ENCODE measurements at regions not wholly inside any gene's neighbourhood (a gene's known extent, or its start where the extent isn't known, plus 50 kb on each side); places are given as distances from the start of the nearest gene placed in this dataset.

DNA sequence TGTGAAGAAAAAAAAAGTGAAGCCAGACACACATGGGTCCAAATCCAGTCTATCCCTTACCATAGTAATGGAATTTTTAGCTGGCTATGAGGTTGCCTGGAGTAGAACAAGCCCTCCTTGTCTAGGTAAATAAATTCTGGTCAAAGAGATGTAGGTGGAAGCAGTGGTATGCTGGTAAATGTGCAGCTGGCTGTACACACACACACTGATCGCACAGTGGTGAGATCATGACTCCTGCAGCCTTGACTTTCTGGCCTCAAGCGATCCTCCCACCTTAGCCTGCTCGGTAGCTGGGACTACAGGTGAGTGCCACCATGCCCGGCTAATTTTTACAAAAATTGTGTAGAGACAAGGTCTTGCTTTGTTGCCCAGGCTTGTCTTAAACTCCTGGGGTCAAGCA, 90.5 kb upstream of the FBXO11 start:
- Histone ChIP-seq H3K4me3 (no peak overlapping the region), H3K27ac (no peak overlapping the region), H3K36me3 (no peaks in the 10 kb centered on the region), H3K4me1 (no peaks in the 10 kb centered on the region), H3K27me3 (ENCODE audit: low read depth) (no peaks in the 10 kb centered on the region), H3K9me3 (no peaks in the 10 kb centered on the region)
- TF ChIP-seq CTCF (IDR thresholded peaks at IDR 0.05) = no peak
- no peak for DNase-seq
- intact Hi-C loops (cut with DNase I) = no loop called here
- no peak for ATAC-seq

DNA sequence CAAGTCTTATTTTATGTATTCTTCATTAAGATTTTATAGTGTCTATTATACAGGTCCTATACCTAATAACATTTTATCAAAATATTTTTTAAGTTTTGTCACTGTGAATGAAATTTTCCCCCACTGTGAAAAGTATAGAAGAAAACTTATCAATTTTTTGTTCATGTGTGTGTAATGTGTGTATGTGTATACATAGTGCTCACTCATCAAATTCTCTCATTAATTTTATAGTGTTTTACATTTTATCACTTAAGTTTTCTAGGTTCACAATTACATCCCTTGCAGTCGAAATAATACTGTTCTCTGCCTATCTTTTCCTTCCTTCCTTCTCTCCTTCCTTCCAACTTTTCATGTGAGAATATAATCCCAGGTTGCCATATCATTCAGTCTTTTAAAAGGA, 93.2 kb upstream of the FBXO11 start:
- Histone ChIP-seq H3K4me3 (no peak overlapping the region), H3K9me3 (no peaks in the 10 kb centered on the region), H3K36me3 (no peaks in the 10 kb centered on the region), H3K27ac (no peak overlapping the region), H3K4me1 (no peaks in the 10 kb centered on the region), H3K27me3 (ENCODE audit: low read depth) (no peaks in the 10 kb centered on the region)
- DNase-seq = no peak
- intact Hi-C loops (cut with DNase I) = no loop called here
- no peak for ATAC-seq
- no peak for TF ChIP-seq CTCF (IDR thresholded peaks at IDR 0.05)

DNA sequence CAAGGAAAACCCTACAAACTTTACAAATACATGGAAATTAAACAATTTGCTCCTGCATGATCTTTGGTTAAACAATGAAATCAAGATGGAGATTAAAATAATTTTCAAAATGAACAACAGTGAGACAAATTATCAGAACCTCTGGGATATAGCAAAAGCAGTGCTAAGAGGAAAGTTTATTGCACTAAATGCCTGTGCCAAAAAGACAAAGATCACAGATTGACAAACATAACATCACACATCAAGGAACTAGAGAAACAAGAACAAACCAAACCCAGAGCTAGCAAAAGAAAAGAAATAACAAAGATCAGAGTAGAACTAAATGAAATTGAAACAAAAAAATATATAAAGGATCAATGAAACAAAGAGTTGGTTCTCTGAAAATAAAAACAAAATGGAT, 95.2 kb upstream of the FBXO11 start:
- Histone ChIP-seq H3K9me3 (no peaks in the 10 kb centered on the region), H3K36me3 (no peaks in the 10 kb centered on the region), H3K4me3 (no peak overlapping the region), H3K4me1 (no peaks in the 10 kb centered on the region), H3K27me3 (ENCODE audit: low read depth) (no peaks in the 10 kb centered on the region), H3K27ac (no peak overlapping the region)
- no peak for DNase-seq
- no peak for TF ChIP-seq CTCF (IDR thresholded peaks at IDR 0.05)
- intact Hi-C loops (cut with DNase I) = no loop called here
- no peak for ATAC-seq

DNA sequence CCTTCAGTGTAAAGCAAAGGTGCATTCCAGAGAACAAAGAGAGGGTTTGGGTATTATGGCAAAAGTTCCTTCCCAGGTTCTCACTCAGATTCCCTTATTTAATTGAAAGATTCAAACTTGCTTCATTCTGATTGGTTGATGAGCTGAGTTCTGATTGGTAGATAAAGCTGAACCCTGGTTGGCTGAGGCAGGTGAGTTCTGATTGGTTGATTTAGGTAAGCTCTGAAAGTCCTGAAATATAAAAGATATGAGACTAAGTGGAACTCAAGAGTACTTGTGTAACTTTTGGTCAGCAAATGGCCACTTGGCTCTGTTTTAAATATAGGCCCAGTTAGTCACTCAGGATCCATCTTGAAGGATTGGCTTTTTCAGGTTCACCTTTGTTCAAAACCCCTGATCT, 99.8 kb upstream of the FBXO11 start:
- no peak overlapping the region for H3K27ac ChIP-seq
- intact Hi-C loops (cut with DNase I) = no loop called here

DNA sequence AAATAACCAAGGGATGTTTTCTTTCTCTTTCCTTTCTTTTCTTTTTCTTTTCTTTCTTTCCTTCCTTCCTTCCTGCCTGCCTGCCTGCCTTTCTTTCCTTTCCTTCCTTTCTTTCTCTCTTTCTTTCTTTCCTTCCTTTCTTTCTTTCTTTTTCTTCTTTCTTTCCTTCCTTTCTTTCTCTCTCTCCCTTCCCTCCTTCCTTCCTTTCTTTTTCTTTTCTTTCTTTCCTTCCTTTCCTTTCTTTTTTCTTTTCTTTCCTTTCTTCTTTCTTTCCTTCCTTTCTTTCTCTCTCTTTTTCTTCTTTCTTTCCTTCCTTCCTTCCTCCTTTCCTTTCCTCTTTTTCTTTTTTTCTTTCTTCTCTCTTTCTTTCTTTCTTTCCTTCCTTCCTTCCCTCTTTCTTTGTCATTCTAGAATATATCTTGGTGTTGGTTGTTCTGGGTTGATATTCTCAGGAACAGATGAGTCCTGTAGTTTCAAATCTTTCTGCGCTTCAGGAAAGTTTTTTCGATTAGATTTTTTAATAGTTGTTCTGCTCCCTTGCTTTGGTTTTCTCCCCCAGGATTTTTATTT, 101.5 kb upstream of the FBXO11 start:
- Histone ChIP-seq H3K4me3 (no peak overlapping the region), H3K36me3 (no peaks in the 10 kb centered on the region), H3K4me1 (no peaks in the 10 kb centered on the region), H3K9me3 (no peaks in the 10 kb centered on the region), H3K27me3 (ENCODE audit: low read depth) (no peaks in the 10 kb centered on the region), H3K27ac (no peak overlapping the region)
- DNase-seq = no peak
- TF ChIP-seq CTCF (IDR thresholded peaks at IDR 0.05) = no peak
- no peak for ATAC-seq
- intact Hi-C loops (cut with DNase I) = no loop called here

More for the DNA sequence above, 99.8 kb upstream of the FBXO11 start:
- DNase-seq = no peak
- no peaks in the 10 kb centered on the region for H3K4me1 ChIP-seq
- H3K4me3 ChIP-seq = no peak overlapping the region
- no peak for ATAC-seq
- TF ChIP-seq CTCF (IDR thresholded peaks at IDR 0.05) = no peak
- H3K9me3 ChIP-seq = no peaks in the 10 kb centered on the region
- H3K36me3 ChIP-seq = no peaks in the 10 kb centered on the region
- no peaks in the 10 kb centered on the region for H3K27me3 ChIP-seq (ENCODE audit: low read depth)

DNA sequence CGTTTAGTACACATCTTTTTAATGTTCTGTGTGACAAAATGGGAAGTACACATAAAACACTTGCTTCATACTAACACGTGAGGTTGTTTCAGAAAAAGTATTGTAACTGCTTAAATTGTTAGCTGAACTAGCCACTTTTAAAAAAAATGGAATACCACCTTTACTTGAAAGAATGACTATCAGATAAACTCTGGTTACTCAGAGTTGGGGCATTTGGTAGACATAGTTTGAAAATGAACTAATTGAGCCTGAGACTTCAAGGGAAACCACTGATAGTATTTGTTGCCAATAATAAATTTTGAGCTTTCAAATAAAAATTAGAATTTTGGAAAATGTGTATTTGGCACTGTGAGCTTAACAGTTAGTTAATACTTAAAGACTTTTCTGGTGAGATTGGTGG, 103.0 kb upstream of the FBXO11 start:
- no peak overlapping the region for H3K27ac ChIP-seq
- TF ChIP-seq CTCF (IDR thresholded peaks at IDR 0.05) = no peak
- no peaks in the 10 kb centered on the region for H3K36me3 ChIP-seq
- DNase-seq (no peak), ATAC-seq (no peak)
- no peak overlapping the region for H3K4me3 ChIP-seq
- H3K4me1 ChIP-seq = no peaks in the 10 kb centered on the region
- no peaks in the 10 kb centered on the region for H3K27me3 ChIP-seq (ENCODE audit: low read depth)
- intact Hi-C loops (cut with DNase I) = no loop called here
- H3K9me3 ChIP-seq = no peaks in the 10 kb centered on the region
